Middle frontal gyrus (tissue), 1 donor: ENCODE measurements at regions not wholly inside any gene's neighbourhood (a gene's known extent, or its start where the extent isn't known, plus 50 kb on each side); places are given as distances from the start of the nearest gene placed in this dataset.
"Not testable (repeated sequence)": the region's sequence is repeated elsewhere in the genome, so short reads cannot be mapped to it uniquely, and the experiment has no call there.

Experiments
- DNase-seq: peaks from one replicate; pipeline ENCODE4 v3.0.0-alpha.2; 2015; ENCODE audit warnings: low spot score; ENCODE audit errors: extremely low spot score

- no peak for DNase-seq
These were observed 100.6 kb upstream of the PNPLA4 start for GRCh38 chrX:8027827-8028226.

DNA sequence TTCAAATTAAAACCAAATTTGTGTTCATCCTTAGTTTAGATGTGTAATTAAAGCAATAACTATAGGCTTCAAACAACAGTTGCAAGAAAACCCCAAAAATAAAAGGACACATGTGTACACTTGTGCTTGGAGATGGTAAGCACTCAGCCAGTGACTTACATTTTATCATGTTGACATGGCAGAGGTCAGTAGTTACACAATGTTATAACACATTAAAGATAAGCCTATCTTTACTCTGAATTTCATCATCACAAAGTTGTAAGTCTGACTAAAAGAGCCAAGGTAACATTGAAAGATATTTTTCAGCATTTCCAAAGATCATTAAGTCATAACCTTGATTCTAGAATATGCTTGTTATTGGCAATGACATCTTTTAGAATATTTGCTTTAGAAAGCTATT is 98.5 kb upstream of the PNPLA4 start:
- DNase-seq: no peak

- DNase-seq: no peak
These were observed 91.7 kb upstream of the PNPLA4 start for GRCh38 chrX:8018934-8019333.

DNA sequence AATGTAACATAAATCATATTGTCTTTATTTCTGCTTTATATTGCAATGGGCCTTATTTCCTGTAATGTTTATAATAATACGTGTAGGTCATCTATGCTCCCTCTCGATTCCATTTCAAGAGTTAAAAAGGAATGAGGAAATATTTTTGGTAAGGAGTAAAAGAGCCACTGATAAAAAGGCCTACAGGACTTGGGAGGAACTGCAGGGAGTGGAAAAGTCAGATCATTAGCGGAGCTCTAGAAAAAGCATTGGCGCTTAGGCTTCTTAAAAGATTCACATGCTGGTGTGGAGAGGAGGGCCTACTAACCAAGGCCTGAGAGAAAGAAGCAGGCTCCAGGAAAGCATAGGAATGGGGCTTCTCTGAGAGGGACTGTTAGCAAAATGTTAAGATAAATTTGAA is 82.9 kb upstream of the PNPLA4 start:
- no peak for DNase-seq

- no peak for DNase-seq
These were observed 78.6 kb upstream of the PNPLA4 start for GRCh38 chrX:8005678-8006347.

GRCh38 chrX:8003147-8003883 is 76.1 kb upstream of the PNPLA4 start:
- DNase-seq: no peak

DNA sequence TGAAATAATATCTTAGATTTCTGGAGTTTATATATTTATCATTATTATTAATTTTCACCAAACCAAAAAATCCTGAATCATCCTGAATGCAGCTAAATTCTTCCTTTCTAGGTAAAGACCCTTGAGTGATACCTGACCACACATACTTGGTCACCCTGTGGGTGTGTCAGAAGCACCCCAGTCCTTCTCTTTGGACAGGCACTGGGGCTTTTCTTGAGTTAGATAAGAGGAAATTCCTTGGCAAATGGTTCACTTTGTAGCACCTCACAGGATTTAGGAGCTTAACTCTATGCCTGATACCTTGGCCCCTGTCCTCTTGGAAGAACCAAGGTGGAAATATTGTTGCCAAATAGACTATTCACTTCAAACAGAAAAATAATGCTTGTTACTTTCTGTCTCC is 69.6 kb upstream of the PNPLA4 start:
- DNase-seq: no peak

- peak; percentile 7 for DNase-seq
These were observed 69.2 kb upstream of the PNPLA4 start for GRCh38 chrX:7996414-7996813.

GRCh38 chrX:7993873-7994272 is 66.7 kb upstream of the PNPLA4 start:
- DNase-seq: no peak

DNA sequence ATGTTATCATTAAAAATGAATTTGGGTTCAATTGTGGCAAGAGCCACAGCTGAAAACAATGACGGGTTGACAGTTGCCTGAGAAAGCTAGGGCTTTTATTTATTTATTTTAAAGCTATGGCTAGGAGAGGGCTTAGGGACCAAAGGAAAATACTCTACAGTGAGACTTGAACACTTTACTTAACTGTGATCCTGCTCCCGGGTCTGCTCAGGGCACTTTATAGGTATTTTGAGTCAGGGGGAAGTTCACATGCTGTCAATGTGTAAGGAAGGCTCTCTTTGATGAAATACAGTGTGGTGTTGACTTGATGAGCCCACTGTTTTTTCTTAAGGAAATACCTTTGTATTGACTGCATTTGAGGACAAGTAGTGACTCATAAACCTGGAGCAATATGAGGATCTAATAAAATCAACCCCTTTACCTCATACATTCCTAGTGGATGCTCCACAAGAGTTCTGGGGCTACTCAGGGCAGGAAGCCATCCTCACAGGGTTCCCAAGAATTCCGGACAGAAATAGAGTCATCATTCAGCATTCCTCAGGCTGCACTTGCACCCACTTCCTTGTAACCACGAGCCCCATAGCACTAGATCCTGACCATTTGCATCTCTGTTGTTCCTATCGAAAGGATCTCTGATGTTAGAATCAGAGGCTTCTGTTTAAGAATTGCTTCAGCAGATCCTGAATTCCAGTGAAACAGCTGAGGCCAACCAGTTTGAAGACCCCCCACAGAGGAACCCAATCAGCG is 61.0 kb upstream of the PNPLA4 start:
- not testable (repeated sequence) for DNase-seq

- DNase-seq: no peak
These were observed 60.2 kb upstream of the PNPLA4 start for GRCh38 chrX:7987160-7988012.

DNA sequence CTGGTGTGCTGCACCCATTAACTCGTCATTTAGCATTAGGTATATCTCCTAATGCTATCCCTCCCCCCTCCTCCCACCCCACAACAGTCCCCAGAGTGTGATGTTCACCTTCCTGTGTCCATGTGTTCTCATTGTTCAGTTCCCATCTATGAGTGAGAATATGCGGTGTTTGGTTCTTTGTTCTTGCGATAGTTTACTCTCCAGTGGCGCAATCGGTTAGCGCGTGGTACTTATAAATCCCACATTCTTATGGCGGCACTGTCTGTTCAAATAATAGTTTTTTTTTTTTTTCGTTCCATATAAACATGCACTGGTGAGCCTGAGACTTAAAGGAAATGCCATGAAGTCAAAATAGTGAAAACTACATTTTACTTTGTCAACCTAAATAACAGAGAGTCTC is 59.5 kb upstream of the PNPLA4 start:
- not testable (repeated sequence) for DNase-seq

DNA sequence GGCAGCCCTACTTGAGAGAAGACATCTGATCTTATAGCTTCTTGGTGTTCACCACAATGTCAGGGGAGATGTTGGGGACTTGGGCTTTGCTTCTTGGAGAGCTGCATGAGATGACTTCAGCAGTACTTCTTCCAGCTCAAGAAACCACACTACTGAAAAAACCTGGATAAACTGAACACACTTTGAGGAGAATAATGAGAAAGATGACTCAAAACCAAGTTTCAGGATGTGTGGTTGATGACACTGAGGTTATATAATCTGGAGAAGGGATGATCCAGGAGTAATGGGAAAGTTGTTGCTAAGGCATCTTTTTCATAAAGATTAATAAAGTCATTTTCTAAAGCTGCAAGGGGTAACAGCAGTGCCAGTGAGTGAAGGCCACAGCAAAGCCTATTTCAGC is 58.4 kb upstream of the PNPLA4 start:
- DNase-seq: no peak

GRCh38 chrX:7983581-7983980 is 56.4 kb upstream of the PNPLA4 start:
- no peak for DNase-seq
